Adipocyte (in vitro differentiated cells): ENCODE measurements at regions not wholly inside any gene's neighbourhood (a gene's known extent, or its start where the extent isn't known, plus 50 kb on each side); places are given as distances from the start of the nearest gene placed in this dataset.

Experiments used
- DNase-seq: peaks from one replicate; pipeline ENCODE4 v3.0.0-alpha.2; 2015; ENCODE audit warnings: low read depth
- H3K27me3 ChIP-seq: replicated peaks from 2 replicates; pipeline ENCODE4 v1.7.0; 2013; ENCODE audit warnings: mild to moderate bottlenecking, low read length, moderate library complexity; ENCODE audit not compliant: control insufficient read depth, insufficient read depth
- H3K36me3 ChIP-seq: 2 replicates; pipeline ENCODE4 v1.7.0; 2013; ENCODE audit warnings: low read length, mild to moderate bottlenecking, moderate library complexity; ENCODE audit not compliant: control insufficient read depth, insufficient read depth, severe bottlenecking
- H3K4me1 ChIP-seq: 2 replicates; pipeline ENCODE4 v1.7.0; 2013; ENCODE audit warnings: mild to moderate bottlenecking, low read length, moderate library complexity; ENCODE audit not compliant: control insufficient read depth, insufficient read depth
- H3K4me3 ChIP-seq: 2 replicates; pipeline ENCODE4 v1.7.0; 2013; ENCODE audit warnings: mild to moderate bottlenecking, low read length, moderate library complexity
- H3K9ac ChIP-seq: 2 replicates; pipeline ENCODE4 v1.7.0; 2013; ENCODE audit warnings: mild to moderate bottlenecking, low read length, moderate library complexity
- H3K9me3 ChIP-seq: 2 replicates; pipeline ENCODE4 v1.7.0; 2013; ENCODE audit warnings: mild to moderate bottlenecking, low read length, moderate library complexity; ENCODE audit not compliant: control insufficient read depth

GRCh38 chr6:92762443-92763273 lies 656.7 kb downstream of the EPHA7 start:
- H3K4me1 ChIP-seq = peaks cover 18% of the 10 kb centered on the region
- no peak overlapping the region for H3K9ac ChIP-seq
- no peak for DNase-seq
- no peaks in the 10 kb centered on the region for H3K36me3 ChIP-seq
- H3K4me3 ChIP-seq = no peak overlapping the region
- no peaks in the 10 kb centered on the region for H3K27me3 ChIP-seq
- H3K9me3 ChIP-seq = no peaks in the 10 kb centered on the region

GRCh38 chr6:92759178-92759577 lies 660.2 kb downstream of the EPHA7 start:
- Histone ChIP-seq H3K27me3 (no peaks in the 10 kb centered on the region), H3K4me1 (peaks cover 18% of the 10 kb centered on the region), H3K36me3 (no peaks in the 10 kb centered on the region), H3K9ac (no peak overlapping the region), H3K4me3 (no peak overlapping the region), H3K9me3 (no peaks in the 10 kb centered on the region)
- no peak for DNase-seq

- no peak for DNase-seq
- Histone ChIP-seq H3K4me1 (peaks cover 8% of the 10 kb centered on the region), H3K9me3 (no peaks in the 10 kb centered on the region), H3K9ac (no peak overlapping the region), H3K4me3 (no peak overlapping the region), H3K27me3 (no peaks in the 10 kb centered on the region), H3K36me3 (no peaks in the 10 kb centered on the region)
Measured at GRCh38 chr6:92757925-92758324, 661.4 kb downstream of the EPHA7 start.

GRCh38 chr6:92756912-92757311 lies 662.4 kb downstream of the EPHA7 start:
- H3K9me3 ChIP-seq = peaks cover 6% of the 10 kb centered on the region
- H3K27me3 ChIP-seq = no peaks in the 10 kb centered on the region
- no peak overlapping the region for H3K4me3 ChIP-seq
- H3K36me3 ChIP-seq = no peaks in the 10 kb centered on the region
- H3K4me1 ChIP-seq = no peaks in the 10 kb centered on the region
- DNase-seq = no peak
- H3K9ac ChIP-seq = no peak overlapping the region

- Histone ChIP-seq H3K27me3 (no peaks in the 10 kb centered on the region), H3K4me3 (no peak overlapping the region), H3K4me1 (no peaks in the 10 kb centered on the region), H3K36me3 (no peaks in the 10 kb centered on the region), H3K9me3 (peaks cover 10% of the 10 kb centered on the region), H3K9ac (no peak overlapping the region)
- no peak for DNase-seq
Measured at GRCh38 chr6:92753956-92754355, 665.4 kb downstream of the EPHA7 start.

GRCh38 chr6:92752114-92752513 lies 667.2 kb downstream of the EPHA7 start:
- no peaks in the 10 kb centered on the region for H3K36me3 ChIP-seq
- H3K27me3 ChIP-seq = no peaks in the 10 kb centered on the region
- peaks cover 10% of the 10 kb centered on the region for H3K9me3 ChIP-seq
- no peak for DNase-seq
- no peak overlapping the region for H3K4me3 ChIP-seq
- H3K9ac ChIP-seq = no peak overlapping the region
- H3K4me1 ChIP-seq = no peaks in the 10 kb centered on the region

GRCh38 chr6:92748131-92748530 lies 671.2 kb downstream of the EPHA7 start:
- H3K27me3 ChIP-seq = no peaks in the 10 kb centered on the region
- peaks cover 10% of the 10 kb centered on the region for H3K9me3 ChIP-seq
- no peak for DNase-seq

GRCh38 chr6:92737983-92738382 lies 681.4 kb downstream of the EPHA7 start:
- no peak for DNase-seq
- H3K9ac ChIP-seq = no peak overlapping the region

More at GRCh38 chr6:92748131-92748530, 671.2 kb downstream of the EPHA7 start:
- H3K4me3 ChIP-seq = no peak overlapping the region
- no peaks in the 10 kb centered on the region for H3K36me3 ChIP-seq
- no peaks in the 10 kb centered on the region for H3K4me1 ChIP-seq
- H3K9ac ChIP-seq = no peak overlapping the region

GRCh38 chr6:92723390-92723931 lies 695.9 kb downstream of the EPHA7 start:
- no peak overlapping the region for H3K9ac ChIP-seq
- H3K4me3 ChIP-seq = no peak overlapping the region
- H3K9me3 ChIP-seq = no peaks in the 10 kb centered on the region
- H3K27me3 ChIP-seq = no peaks in the 10 kb centered on the region
- no peak for DNase-seq
- no peaks in the 10 kb centered on the region for H3K4me1 ChIP-seq
- H3K36me3 ChIP-seq = no peaks in the 10 kb centered on the region

More at GRCh38 chr6:92737983-92738382, 681.4 kb downstream of the EPHA7 start:
- Histone ChIP-seq H3K9me3 (peaks cover 6% of the 10 kb centered on the region), H3K27me3 (no peaks in the 10 kb centered on the region), H3K4me1 (no peaks in the 10 kb centered on the region), H3K4me3 (no peak overlapping the region), H3K36me3 (no peaks in the 10 kb centered on the region)

GRCh38 chr6:92719773-92720172 lies 699.6 kb downstream of the EPHA7 start:
- no peak for DNase-seq
- Histone ChIP-seq H3K4me1 (no peaks in the 10 kb centered on the region), H3K27me3 (no peaks in the 10 kb centered on the region), H3K4me3 (no peak overlapping the region), H3K36me3 (no peaks in the 10 kb centered on the region), H3K9me3 (no peaks in the 10 kb centered on the region), H3K9ac (no peak overlapping the region)

- no peak overlapping the region for H3K9ac ChIP-seq
- H3K4me1 ChIP-seq = no peaks in the 10 kb centered on the region
- DNase-seq = no peak
- H3K36me3 ChIP-seq = no peaks in the 10 kb centered on the region
- no peaks in the 10 kb centered on the region for H3K9me3 ChIP-seq
- H3K4me3 ChIP-seq = no peak overlapping the region
- no peaks in the 10 kb centered on the region for H3K27me3 ChIP-seq
Measured at GRCh38 chr6:92716638-92717037, 702.7 kb downstream of the EPHA7 start.
